Breast epithelium (tissue), 3 donors: ENCODE measurements at regions not wholly inside any gene's neighbourhood (a gene's known extent, or its start where the extent isn't known, plus 50 kb on each side); places are given as distances from the start of the nearest gene placed in this dataset.

Source experiments
- CTCF ChIP-seq, 3 donors: fragments of 450-650 bp; IDR thresholded peaks; one replicate each; pipeline ENCODE4 v1.5.1; 2016 to 2017; ENCODE audit warnings: antibody characterized with exemption in 3 of 3, mild to moderate bottlenecking in 3 of 3, moderate library complexity in 3 of 3
- POLR2A ChIP-seq: fragments of 450-650 bp; IDR thresholded peaks from one replicate; pipeline ENCODE4 v1.6.1; 2016; ENCODE audit warnings: antibody characterized with exemption, mild to moderate bottlenecking, moderate library complexity
- POLR2AphosphoS5 ChIP-seq, 3 donors: sonication (generic); formaldehyde crosslinking; IDR thresholded peaks; one replicate each; pipeline ENCODE4 v1.6.1; 2017; ENCODE audit warnings: antibody characterized with exemption in 3 of 3

- no peak for TF ChIP-seq POLR2A
- TF ChIP-seq CTCF (IDR thresholded peaks at IDR 0.05), result no peak
- no peak for TF ChIP-seq POLR2AphosphoS5 (IDR thresholded peaks at IDR 0.05)
Observed at GRCh38 chr11:25901415-25901814, 430.5 kb upstream of the ANO3 start.
